ENCODE measurements at regions not wholly inside any gene's neighbourhood (a gene's known extent, or its start where the extent isn't known, plus 50 kb on each side); places are given as distances from the start of the nearest gene placed in this dataset.

GRCh38 chr11:127308291-127308690 lies 307.7 kb upstream of the KIRREL3 start:
- intact Hi-C loops (cut with micrococcal nuclease): no loop called here
- H3K4me1 Mint-ChIP-seq (ENCODE audit: low read depth): no peaks in the 10 kb centered on the region
- H3K36me3 Mint-ChIP-seq (ENCODE audit: low read depth): no peaks in the 10 kb centered on the region
- H3K9me3 Mint-ChIP-seq: no peaks in the 10 kb centered on the region
- no peak overlapping the region for H3K27ac Mint-ChIP-seq
- no peak for DNase-seq (ENCODE audit: low spot score)
- H3K4me3 Mint-ChIP-seq: no peak overlapping the region
- H3K27me3 Mint-ChIP-seq (ENCODE audit: insufficient read depth): no peaks in the 10 kb centered on the region

GRCh38 chr11:127307700-127308099 lies 307.1 kb upstream of the KIRREL3 start:
- H3K27ac Mint-ChIP-seq: no peak overlapping the region

GRCh38 chr11:127304634-127305033 lies 304.1 kb upstream of the KIRREL3 start:
- Mint-ChIP-seq H3K27me3 (ENCODE audit: insufficient read depth) (no peaks in the 10 kb centered on the region), H3K9me3 (no peaks in the 10 kb centered on the region), H3K36me3 (ENCODE audit: low read depth) (no peaks in the 10 kb centered on the region), H3K4me3 (no peak overlapping the region), H3K4me1 (ENCODE audit: low read depth) (no peaks in the 10 kb centered on the region), H3K27ac (no peak overlapping the region)
- no peak for DNase-seq (ENCODE audit: low spot score)
- intact Hi-C loops (cut with micrococcal nuclease): no loop called here

More at GRCh38 chr11:127307700-127308099, 307.1 kb upstream of the KIRREL3 start:
- H3K27me3 Mint-ChIP-seq (ENCODE audit: insufficient read depth): no peaks in the 10 kb centered on the region
- H3K9me3 Mint-ChIP-seq: no peaks in the 10 kb centered on the region
- no peaks in the 10 kb centered on the region for H3K36me3 Mint-ChIP-seq (ENCODE audit: low read depth)
- intact Hi-C loops (cut with micrococcal nuclease): no loop called here
- H3K4me3 Mint-ChIP-seq: no peak overlapping the region
- no peaks in the 10 kb centered on the region for H3K4me1 Mint-ChIP-seq (ENCODE audit: low read depth)
- no peak for DNase-seq (ENCODE audit: low spot score)

- no peak overlapping the region for H3K4me3 Mint-ChIP-seq
- peaks cover 12% of the 10 kb centered on the region for H3K9me3 Mint-ChIP-seq
- H3K27me3 Mint-ChIP-seq (ENCODE audit: insufficient read depth): no peaks in the 10 kb centered on the region
- H3K27ac Mint-ChIP-seq: no peak overlapping the region
- no peaks in the 10 kb centered on the region for H3K36me3 Mint-ChIP-seq (ENCODE audit: low read depth)
- no peaks in the 10 kb centered on the region for H3K4me1 Mint-ChIP-seq (ENCODE audit: low read depth)
- no peak for DNase-seq (ENCODE audit: low spot score)
- intact Hi-C loops (cut with micrococcal nuclease): no loop called here
Observed at GRCh38 chr11:127288926-127289325, 288.4 kb upstream of the KIRREL3 start.

- Mint-ChIP-seq H3K27me3 (ENCODE audit: insufficient read depth) (no peaks in the 10 kb centered on the region), H3K4me3 (no peak overlapping the region), H3K27ac (no peak overlapping the region), H3K9me3 (no peaks in the 10 kb centered on the region), H3K36me3 (ENCODE audit: low read depth) (no peaks in the 10 kb centered on the region), H3K4me1 (ENCODE audit: low read depth) (no peaks in the 10 kb centered on the region)
- intact Hi-C loops (cut with micrococcal nuclease): no loop called here
- DNase-seq (ENCODE audit: low spot score): no peak
Observed at GRCh38 chr11:127281534-127281933, 281.0 kb upstream of the KIRREL3 start.

- Mint-ChIP-seq H3K4me3 (no peak overlapping the region), H3K27ac (no peak overlapping the region), H3K9me3 (no peaks in the 10 kb centered on the region), H3K27me3 (ENCODE audit: insufficient read depth) (no peaks in the 10 kb centered on the region), H3K4me1 (ENCODE audit: low read depth) (no peaks in the 10 kb centered on the region), H3K36me3 (ENCODE audit: low read depth) (no peaks in the 10 kb centered on the region)
- no peak for DNase-seq (ENCODE audit: low spot score)
- intact Hi-C loops (cut with micrococcal nuclease): no loop called here
Observed at GRCh38 chr11:127275774-127276173, 275.2 kb upstream of the KIRREL3 start.

GRCh38 chr11:127274328-127274676 lies 273.7 kb upstream of the KIRREL3 start:
- H3K27me3 Mint-ChIP-seq (ENCODE audit: insufficient read depth): no peaks in the 10 kb centered on the region
- no peak for DNase-seq (ENCODE audit: low spot score)
- no peak overlapping the region for H3K4me3 Mint-ChIP-seq
- H3K36me3 Mint-ChIP-seq (ENCODE audit: low read depth): no peaks in the 10 kb centered on the region
- H3K27ac Mint-ChIP-seq: no peak overlapping the region
- H3K4me1 Mint-ChIP-seq (ENCODE audit: low read depth): no peaks in the 10 kb centered on the region
- H3K9me3 Mint-ChIP-seq: no peaks in the 10 kb centered on the region
- intact Hi-C loops (cut with micrococcal nuclease): no loop called here

- no peaks in the 10 kb centered on the region for H3K36me3 Mint-ChIP-seq (ENCODE audit: low read depth)
- intact Hi-C loops (cut with micrococcal nuclease): no loop called here
- no peak for DNase-seq (ENCODE audit: low spot score)
- no peaks in the 10 kb centered on the region for H3K27me3 Mint-ChIP-seq (ENCODE audit: insufficient read depth)
- H3K27ac Mint-ChIP-seq: no peak overlapping the region
- no peaks in the 10 kb centered on the region for H3K9me3 Mint-ChIP-seq
- H3K4me1 Mint-ChIP-seq (ENCODE audit: low read depth): no peaks in the 10 kb centered on the region
- no peak overlapping the region for H3K4me3 Mint-ChIP-seq
Observed at GRCh38 chr11:127273593-127274327, 273.2 kb upstream of the KIRREL3 start.

- no peaks in the 10 kb centered on the region for H3K27me3 Mint-ChIP-seq (ENCODE audit: insufficient read depth)
- no peak overlapping the region for H3K4me3 Mint-ChIP-seq
- intact Hi-C loops (cut with micrococcal nuclease): no loop called here
- no peaks in the 10 kb centered on the region for H3K36me3 Mint-ChIP-seq (ENCODE audit: low read depth)
- no peaks in the 10 kb centered on the region for H3K4me1 Mint-ChIP-seq (ENCODE audit: low read depth)
- no peak overlapping the region for H3K27ac Mint-ChIP-seq
- peaks cover 5% of the 10 kb centered on the region for H3K9me3 Mint-ChIP-seq
- no peak for DNase-seq (ENCODE audit: low spot score)
Observed at GRCh38 chr11:127270851-127271250, 270.3 kb upstream of the KIRREL3 start.

GRCh38 chr11:127269911-127270310 lies 269.3 kb upstream of the KIRREL3 start:
- Mint-ChIP-seq H3K27ac (no peak overlapping the region), H3K27me3 (ENCODE audit: insufficient read depth) (no peaks in the 10 kb centered on the region), H3K9me3 (peaks cover 9% of the 10 kb centered on the region), H3K4me3 (no peak overlapping the region), H3K4me1 (ENCODE audit: low read depth) (no peaks in the 10 kb centered on the region), H3K36me3 (ENCODE audit: low read depth) (no peaks in the 10 kb centered on the region)
- intact Hi-C loops (cut with micrococcal nuclease): no loop called here
- DNase-seq (ENCODE audit: low spot score): no peak

- Mint-ChIP-seq H3K9me3 (peaks cover 9% of the 10 kb centered on the region), H3K4me3 (no peak overlapping the region), H3K36me3 (ENCODE audit: low read depth) (no peaks in the 10 kb centered on the region), H3K4me1 (ENCODE audit: low read depth) (no peaks in the 10 kb centered on the region), H3K27me3 (ENCODE audit: insufficient read depth) (no peaks in the 10 kb centered on the region), H3K27ac (no peak overlapping the region)
- DNase-seq (ENCODE audit: low spot score): no peak
- intact Hi-C loops (cut with micrococcal nuclease): no loop called here
Observed at GRCh38 chr11:127268932-127269331, 268.4 kb upstream of the KIRREL3 start.

GRCh38 chr11:127268521-127268920 lies 268.0 kb upstream of the KIRREL3 start:
- Mint-ChIP-seq H3K27me3 (ENCODE audit: insufficient read depth) (no peaks in the 10 kb centered on the region), H3K27ac (no peak overlapping the region), H3K4me1 (ENCODE audit: low read depth) (no peaks in the 10 kb centered on the region), H3K4me3 (no peak overlapping the region), H3K36me3 (ENCODE audit: low read depth) (no peaks in the 10 kb centered on the region), H3K9me3 (peaks cover 9% of the 10 kb centered on the region)
- no peak for DNase-seq (ENCODE audit: low spot score)
- intact Hi-C loops (cut with micrococcal nuclease): no loop called here

GRCh38 chr11:127259102-127259501 lies 258.5 kb upstream of the KIRREL3 start:
- Mint-ChIP-seq H3K4me3 (no peak overlapping the region), H3K27me3 (ENCODE audit: insufficient read depth) (no peaks in the 10 kb centered on the region), H3K27ac (no peak overlapping the region), H3K4me1 (ENCODE audit: low read depth) (no peaks in the 10 kb centered on the region), H3K36me3 (ENCODE audit: low read depth) (no peaks in the 10 kb centered on the region), H3K9me3 (no peaks in the 10 kb centered on the region)
- intact Hi-C loops (cut with micrococcal nuclease): no loop called here
- DNase-seq (ENCODE audit: low spot score): no peak

- Mint-ChIP-seq H3K9me3 (no peaks in the 10 kb centered on the region), H3K27ac (no peak overlapping the region), H3K27me3 (ENCODE audit: insufficient read depth) (no peaks in the 10 kb centered on the region), H3K36me3 (ENCODE audit: low read depth) (no peaks in the 10 kb centered on the region), H3K4me3 (no peak overlapping the region), H3K4me1 (ENCODE audit: low read depth) (no peaks in the 10 kb centered on the region)
- intact Hi-C loops (cut with micrococcal nuclease): no loop called here
- no peak for DNase-seq (ENCODE audit: low spot score)
Observed at GRCh38 chr11:127255209-127255608, 254.6 kb upstream of the KIRREL3 start.

Data from activated T-helper 1 cell treated with anti-CD3 and anti-CD28 coated beads, Interleukin-12 subunit alpha, Interleukin-12 subunit beta, Interleukin-2, Interleukin-4 antibody, amounts not matched to agents 30 ng/mL and 10 ng/mL and 1 ng/mL, durations not matched to agents 14 hours and 24 hours and 36 hours (primary cell).